ENCODE measurements at regions not wholly inside any gene's neighbourhood (a gene's known extent, or its start where the extent isn't known, plus 50 kb on each side); places are given as distances from the start of the nearest gene placed in this dataset.

GRCh38 chr15:94834000-94834399 lies 602.6 kb downstream of the MCTP2 start:
- no peak for TF ChIP-seq EZH2phosphoT487 (IDR thresholded peaks at IDR 0.05; ENCODE audit: borderline replicate concordance, low read length)
- TF ChIP-seq, protein P1, sequence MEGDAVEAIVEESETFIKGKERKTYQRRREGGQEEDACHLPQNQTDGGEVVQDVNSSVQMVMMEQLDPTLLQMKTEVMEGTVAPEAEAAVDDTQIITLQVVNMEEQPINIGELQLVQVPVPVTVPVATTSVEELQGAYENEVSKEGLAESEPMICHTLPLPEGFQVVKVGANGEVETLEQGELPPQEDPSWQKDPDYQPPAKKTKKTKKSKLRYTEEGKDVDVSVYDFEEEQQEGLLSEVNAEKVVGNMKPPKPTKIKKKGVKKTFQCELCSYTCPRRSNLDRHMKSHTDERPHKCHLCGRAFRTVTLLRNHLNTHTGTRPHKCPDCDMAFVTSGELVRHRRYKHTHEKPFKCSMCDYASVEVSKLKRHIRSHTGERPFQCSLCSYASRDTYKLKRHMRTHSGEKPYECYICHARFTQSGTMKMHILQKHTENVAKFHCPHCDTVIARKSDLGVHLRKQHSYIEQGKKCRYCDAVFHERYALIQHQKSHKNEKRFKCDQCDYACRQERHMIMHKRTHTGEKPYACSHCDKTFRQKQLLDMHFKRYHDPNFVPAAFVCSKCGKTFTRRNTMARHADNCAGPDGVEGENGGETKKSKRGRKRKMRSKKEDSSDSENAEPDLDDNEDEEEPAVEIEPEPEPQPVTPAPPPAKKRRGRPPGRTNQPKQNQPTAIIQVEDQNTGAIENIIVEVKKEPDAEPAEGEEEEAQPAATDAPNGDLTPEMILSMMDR (IDR thresholded peaks at IDR 0.05; ENCODE audit: low read depth, low read length, poor library complexity, severe bottlenecking), result no peak
- H3K4me2 ChIP-seq (ENCODE audit: low read length), result no peak overlapping the region
- H3K79me2 ChIP-seq (ENCODE audit: control insufficient read depth, low read length), result no peaks in the 10 kb centered on the region
- H3K27ac ChIP-seq (ENCODE audit: low read depth, low read length), result no peak overlapping the region
- H3K4me3 ChIP-seq (ENCODE audit: low read length), result no peak overlapping the region
- no peaks in the 10 kb centered on the region for H3K36me3 ChIP-seq (ENCODE audit: control insufficient read depth, low read length)
- H3F3A ChIP-seq (ENCODE audit: control insufficient read depth, insufficient read depth), result no peaks in the 10 kb centered on the region
- H3K27me3 ChIP-seq (ENCODE audit: control insufficient read depth, low read length), result no peaks in the 10 kb centered on the region
- no peaks in the 10 kb centered on the region for H4K20me1 ChIP-seq (ENCODE audit: control insufficient read depth, insufficient read depth, low read depth, low read length)
- H3K4me1 ChIP-seq (ENCODE audit: control insufficient read depth, low read length), result no peaks in the 10 kb centered on the region
- no peaks in the 10 kb centered on the region for H3K9me2 ChIP-seq (replicated peaks; ENCODE audit: control insufficient read depth, low read length)
- no peaks in the 10 kb centered on the region for H3K9me3 ChIP-seq (ENCODE audit: control insufficient read depth, insufficient read depth, low read length)

GRCh38 chr15:94834494-94834893 lies 603.1 kb downstream of the MCTP2 start:
- no peak overlapping the region for H3K4me3 ChIP-seq (ENCODE audit: low read length)
- no peaks in the 10 kb centered on the region for H4K20me1 ChIP-seq (ENCODE audit: control insufficient read depth, insufficient read depth, low read depth, low read length)
- no peak for TF ChIP-seq EZH2phosphoT487 (IDR thresholded peaks at IDR 0.05; ENCODE audit: borderline replicate concordance, low read length)
- TF ChIP-seq, protein P1 (IDR thresholded peaks at IDR 0.05; ENCODE audit: low read depth, low read length, poor library complexity, severe bottlenecking), result no peak

GRCh38 chr15:94838281-94838680 lies 606.9 kb downstream of the MCTP2 start:
- Histone ChIP-seq H3F3A (ENCODE audit: control insufficient read depth, insufficient read depth) (no peaks in the 10 kb centered on the region), H3K4me2 (ENCODE audit: low read length) (no peak overlapping the region), H4K20me1 (ENCODE audit: control insufficient read depth, insufficient read depth, low read depth, low read length) (no peaks in the 10 kb centered on the region), H3K79me2 (ENCODE audit: control insufficient read depth, low read length) (no peaks in the 10 kb centered on the region), H3K27me3 (ENCODE audit: control insufficient read depth, low read length) (no peaks in the 10 kb centered on the region), H3K9me2 (replicated peaks; ENCODE audit: control insufficient read depth, low read length) (no peaks in the 10 kb centered on the region), H3K9me3 (ENCODE audit: control insufficient read depth, insufficient read depth, low read length) (no peaks in the 10 kb centered on the region), H3K36me3 (ENCODE audit: control insufficient read depth, low read length) (no peaks in the 10 kb centered on the region), H3K4me1 (ENCODE audit: control insufficient read depth, low read length) (no peaks in the 10 kb centered on the region), H3K4me3 (ENCODE audit: low read length) (no peak overlapping the region), H3K27ac (ENCODE audit: low read depth, low read length) (no peak overlapping the region)
- TF ChIP-seq, protein P1 (IDR thresholded peaks at IDR 0.05; ENCODE audit: low read depth, low read length, poor library complexity, severe bottlenecking), result no peak
- no peak for TF ChIP-seq EZH2phosphoT487 (IDR thresholded peaks at IDR 0.05; ENCODE audit: borderline replicate concordance, low read length)

More at GRCh38 chr15:94834494-94834893, 603.1 kb downstream of the MCTP2 start:
- Histone ChIP-seq H3F3A (ENCODE audit: control insufficient read depth, insufficient read depth) (no peaks in the 10 kb centered on the region), H3K9me3 (ENCODE audit: control insufficient read depth, insufficient read depth, low read length) (no peaks in the 10 kb centered on the region), H3K9me2 (replicated peaks; ENCODE audit: control insufficient read depth, low read length) (no peaks in the 10 kb centered on the region), H3K4me1 (ENCODE audit: control insufficient read depth, low read length) (no peaks in the 10 kb centered on the region), H3K4me2 (ENCODE audit: low read length) (no peak overlapping the region), H3K27me3 (ENCODE audit: control insufficient read depth, low read length) (no peaks in the 10 kb centered on the region), H3K36me3 (ENCODE audit: control insufficient read depth, low read length) (no peaks in the 10 kb centered on the region), H3K79me2 (ENCODE audit: control insufficient read depth, low read length) (no peaks in the 10 kb centered on the region), H3K27ac (ENCODE audit: low read depth, low read length) (no peak overlapping the region)

Data from DOHH2 (cell line).